HepG2 (cell line): ENCODE measurements at regions not wholly inside any gene's neighbourhood (a gene's known extent, or its start where the extent isn't known, plus 50 kb on each side); places are given as distances from the start of the nearest gene placed in this dataset.

Source experiments
- CREM ChIP-seq, 2 experiments: sonication (generic) in 1 of 2; formaldehyde crosslinking in 1 of 2; IDR thresholded peaks; 2 replicates each; pipeline versions ENCODE4 v1.4.0 to v1.6.1; 2016 to 2020; ENCODE audit warnings: antibody characterized with exemption in 1 of 2, mild to moderate bottlenecking in 1 of 2, missing genetic modification reagents in 1 of 2
- HNRNPH1 ChIP-seq: fragments of 200-400 bp; formaldehyde crosslinking; optimal IDR thresholded peaks from 2 replicates; pipeline ENCODE3; 2017; ENCODE audit warnings: mild to moderate bottlenecking, low read depth, low read length
- LCORL ChIP-seq, 2 experiments: fragments of 450-650 bp in 1 of 2; sonication (generic) in 1 of 2; formaldehyde crosslinking in 1 of 2; IDR thresholded peaks; 2 replicates each; pipeline versions ENCODE4 v1.5.0 to v1.6.1; 2017 to 2020; ENCODE audit warnings: antibody characterized with exemption in 1 of 2, missing genetic modification reagents in 1 of 2
- PAWR ChIP-seq: sonication (generic); formaldehyde crosslinking; IDR thresholded peaks from 2 replicates; pipeline ENCODE4 v1.4.0; 2020; ENCODE audit warnings: missing genetic modification reagents, mild to moderate bottlenecking, borderline replicate concordance
- PRPF4 ChIP-seq: fragments of 200-400 bp; formaldehyde crosslinking; IDR thresholded peaks from 2 replicates; pipeline ENCODE4 v1.6.1; 2016; ENCODE audit warnings: low read length, low read depth; ENCODE audit not compliant: poor library complexity, severe bottlenecking
- SCMH1 ChIP-seq: sonication (generic); formaldehyde crosslinking; IDR thresholded peaks from 2 replicates; pipeline ENCODE4 v1.9.0; 2021; ENCODE audit warnings: missing genetic modification reagents, mild to moderate bottlenecking, borderline replicate concordance
- ZBTB26 ChIP-seq: IDR thresholded peaks from 2 replicates; pipeline ENCODE4 v1.6.1; 2016; ENCODE audit warnings: missing compliant biosample characterization, missing genetic modification reagents, borderline replicate concordance
- ZGPAT ChIP-seq: IDR thresholded peaks from 2 replicates; pipeline ENCODE4 v1.6.1; 2016; ENCODE audit warnings: mild to moderate bottlenecking
- ZKSCAN1 ChIP-seq: fragments of 150-350 bp; IDR thresholded peaks from 2 replicates; pipeline ENCODE4 v1.6.1; 2014; ENCODE audit warnings: low read length
- ZNF460 ChIP-seq: sonication (generic); formaldehyde crosslinking; IDR thresholded peaks from 2 replicates; pipeline ENCODE4 v1.5.1; 2020; ENCODE audit warnings: missing genetic modification reagents, mild to moderate bottlenecking, borderline replicate concordance
- ZNF646 ChIP-seq: sonication (generic); formaldehyde crosslinking; IDR thresholded peaks from 2 replicates; pipeline ENCODE4 v1.9.0; 2021; ENCODE audit warnings: mild to moderate bottlenecking, missing genetic modification reagents
- ZNF841 ChIP-seq: sonication (generic); formaldehyde crosslinking; IDR thresholded peaks from 2 replicates; pipeline ENCODE4 v1.8.1; 2023; ENCODE audit warnings: missing genetic modification reagents, borderline replicate concordance
- TF ChIP-seq, protein P1 (sequence below): sonication (generic); formaldehyde crosslinking; IDR thresholded peaks from 2 replicates; pipeline ENCODE4 v1.4.0; 2020; ENCODE audit warnings: missing genetic modification reagents, borderline replicate concordance

DNA sequence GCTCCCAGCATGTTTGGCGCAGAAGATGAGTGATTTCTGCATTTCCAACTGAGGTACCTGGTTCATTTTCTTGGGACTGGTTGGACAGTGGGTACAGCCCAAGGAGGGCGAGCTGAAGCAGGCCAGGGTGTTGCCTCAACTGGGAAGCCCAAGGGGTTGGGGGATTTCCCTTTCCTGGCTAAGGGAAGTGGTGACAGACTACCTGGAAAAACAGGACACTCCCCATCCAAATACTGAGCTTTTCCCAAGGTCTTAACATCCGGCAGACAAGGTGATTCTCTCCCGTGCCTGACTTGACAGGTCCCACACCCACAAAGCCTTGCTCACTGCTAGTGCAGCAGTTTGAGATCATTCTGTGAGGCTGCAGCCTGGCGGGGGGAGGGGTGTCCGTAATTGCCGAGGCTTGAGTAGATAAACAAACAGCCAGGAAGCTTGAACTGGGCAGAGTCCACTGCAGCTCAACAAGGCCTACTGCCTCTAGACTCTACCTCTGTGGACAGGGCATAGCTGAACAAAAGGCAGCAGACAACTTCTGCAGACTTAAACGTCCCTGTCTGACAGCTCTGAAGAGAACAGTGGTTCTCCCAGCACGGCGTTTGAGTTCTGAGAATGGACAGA is 307.7 kb upstream of the ARSJ start (continued):
- TF ChIP-seq ZBTB26 (CRISPR knock-in tag) (no peak), SCMH1 (no peak), LCORL (IDR thresholded peaks at IDR 0.05) (no peak), LCORL (CRISPR knock-in tag; IDR thresholded peaks at IDR 0.05) (no peak), ZNF460 (no peak), ZGPAT (0 out of 2 replicates have a peak, but pooled peaks have one; percentile 46), ZKSCAN1 (no peak), PRPF4 (no peak), ZNF646 (CRISPR knock-in tag) (no peak), PAWR (CRISPR knock-in tag) (no peak), ZNF841 (no peak), HNRNPH1 (no peak), CREM (IDR thresholded peaks at IDR 0.05) (no peak), CREM (CRISPR knock-in tag; IDR thresholded peaks at IDR 0.05) (no peak)
- TF ChIP-seq, protein P1, sequence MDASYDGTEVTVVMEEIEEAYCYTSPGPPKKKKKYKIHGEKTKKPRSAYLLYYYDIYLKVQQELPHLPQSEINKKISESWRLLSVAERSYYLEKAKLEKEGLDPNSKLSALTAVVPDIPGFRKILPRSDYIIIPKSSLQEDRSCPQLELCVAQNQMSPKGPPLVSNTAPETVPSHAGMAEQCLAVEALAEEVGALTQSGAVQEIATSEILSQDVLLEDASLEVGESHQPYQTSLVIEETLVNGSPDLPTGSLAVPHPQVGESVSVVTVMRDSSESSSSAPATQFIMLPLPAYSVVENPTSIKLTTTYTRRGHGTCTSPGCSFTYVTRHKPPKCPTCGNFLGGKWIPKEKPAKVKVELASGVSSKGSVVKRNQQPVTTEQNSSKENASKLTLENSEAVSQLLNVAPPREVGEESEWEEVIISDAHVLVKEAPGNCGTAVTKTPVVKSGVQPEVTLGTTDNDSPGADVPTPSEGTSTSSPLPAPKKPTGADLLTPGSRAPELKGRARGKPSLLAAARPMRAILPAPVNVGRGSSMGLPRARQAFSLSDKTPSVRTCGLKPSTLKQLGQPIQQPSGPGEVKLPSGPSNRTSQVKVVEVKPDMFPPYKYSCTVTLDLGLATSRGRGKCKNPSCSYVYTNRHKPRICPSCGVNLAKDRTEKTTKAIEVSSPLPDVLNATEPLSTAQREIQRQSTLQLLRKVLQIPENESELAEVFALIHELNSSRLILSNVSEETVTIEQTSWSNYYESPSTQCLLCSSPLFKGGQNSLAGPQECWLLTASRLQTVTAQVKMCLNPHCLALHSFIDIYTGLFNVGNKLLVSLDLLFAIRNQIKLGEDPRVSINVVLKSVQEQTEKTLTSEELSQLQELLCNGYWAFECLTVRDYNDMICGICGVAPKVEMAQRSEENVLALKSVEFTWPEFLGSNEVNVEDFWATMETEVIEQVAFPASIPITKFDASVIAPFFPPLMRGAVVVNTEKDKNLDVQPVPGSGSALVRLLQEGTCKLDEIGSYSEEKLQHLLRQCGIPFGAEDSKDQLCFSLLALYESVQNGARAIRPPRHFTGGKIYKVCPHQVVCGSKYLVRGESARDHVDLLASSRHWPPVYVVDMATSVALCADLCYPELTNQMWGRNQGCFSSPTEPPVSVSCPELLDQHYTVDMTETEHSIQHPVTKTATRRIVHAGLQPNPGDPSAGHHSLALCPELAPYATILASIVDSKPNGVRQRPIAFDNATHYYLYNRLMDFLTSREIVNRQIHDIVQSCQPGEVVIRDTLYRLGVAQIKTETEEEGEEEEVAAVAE (CRISPR knock-in tag): no peak
